ENCODE measurements at regions not wholly inside any gene's neighbourhood (a gene's known extent, or its start where the extent isn't known, plus 50 kb on each side); places are given as distances from the start of the nearest gene placed in this dataset.
"Not testable (repeated sequence)": the region's sequence is repeated elsewhere in the genome, so short reads cannot be mapped to it uniquely, and the experiment has no call there.

GRCh38 chr7:17043012-17043877, 161.5 kb upstream of the AGR3 start:
- Histone ChIP-seq H3K36me3 (no peaks in the 10 kb centered on the region), H3K4me3 (no peak overlapping the region), H3K4me1 (peaks cover 51% of the 10 kb centered on the region), H3K27ac (peak overlapping the region; percentile 33), H3K9me3 (no peaks in the 10 kb centered on the region), H3K27me3 (no peaks in the 10 kb centered on the region)
- DNase-seq = no peak
- no peak for ATAC-seq
- intact Hi-C loops (cut with DNase I) = no loop called here
- TF ChIP-seq, protein P1, sequence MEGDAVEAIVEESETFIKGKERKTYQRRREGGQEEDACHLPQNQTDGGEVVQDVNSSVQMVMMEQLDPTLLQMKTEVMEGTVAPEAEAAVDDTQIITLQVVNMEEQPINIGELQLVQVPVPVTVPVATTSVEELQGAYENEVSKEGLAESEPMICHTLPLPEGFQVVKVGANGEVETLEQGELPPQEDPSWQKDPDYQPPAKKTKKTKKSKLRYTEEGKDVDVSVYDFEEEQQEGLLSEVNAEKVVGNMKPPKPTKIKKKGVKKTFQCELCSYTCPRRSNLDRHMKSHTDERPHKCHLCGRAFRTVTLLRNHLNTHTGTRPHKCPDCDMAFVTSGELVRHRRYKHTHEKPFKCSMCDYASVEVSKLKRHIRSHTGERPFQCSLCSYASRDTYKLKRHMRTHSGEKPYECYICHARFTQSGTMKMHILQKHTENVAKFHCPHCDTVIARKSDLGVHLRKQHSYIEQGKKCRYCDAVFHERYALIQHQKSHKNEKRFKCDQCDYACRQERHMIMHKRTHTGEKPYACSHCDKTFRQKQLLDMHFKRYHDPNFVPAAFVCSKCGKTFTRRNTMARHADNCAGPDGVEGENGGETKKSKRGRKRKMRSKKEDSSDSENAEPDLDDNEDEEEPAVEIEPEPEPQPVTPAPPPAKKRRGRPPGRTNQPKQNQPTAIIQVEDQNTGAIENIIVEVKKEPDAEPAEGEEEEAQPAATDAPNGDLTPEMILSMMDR (IDR thresholded peaks at IDR 0.05) = no peak

DNA sequence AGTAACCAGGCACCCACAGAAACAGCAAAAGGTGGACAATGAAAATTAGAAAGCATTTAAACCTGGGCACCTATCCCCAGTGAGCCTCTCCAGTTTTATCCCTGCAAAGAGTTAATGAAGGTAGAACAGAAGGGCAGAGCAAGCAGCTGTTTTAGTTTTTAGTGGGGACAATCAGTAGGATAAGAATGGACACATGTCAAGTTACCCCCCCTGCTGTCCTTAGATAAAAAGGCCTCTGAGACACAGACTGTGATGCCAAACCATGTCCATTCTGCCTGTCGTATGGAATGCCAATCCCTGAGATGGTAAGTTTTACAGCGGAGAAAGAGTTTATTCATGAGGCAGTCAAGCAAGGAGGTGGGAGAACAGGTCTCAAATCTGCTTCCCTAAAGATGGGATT, 162.6 kb upstream of the AGR3 start:
- DNase-seq = no peak
- peaks cover 41% of the 10 kb centered on the region for H3K4me1 ChIP-seq

GRCh38 chr7:17044861-17045260, 163.1 kb upstream of the AGR3 start:
- no peaks in the 10 kb centered on the region for H3K27me3 ChIP-seq
- DNase-seq (no peak), ATAC-seq (peak; percentile 61)
- H3K4me1 ChIP-seq = peaks cover 36% of the 10 kb centered on the region
- intact Hi-C loops (cut with DNase I) = no loop called here
- no peak overlapping the region for H3K27ac ChIP-seq
- H3K4me3 ChIP-seq = no peak overlapping the region
- H3K9me3 ChIP-seq = no peaks in the 10 kb centered on the region
- TF ChIP-seq, protein P1 (IDR thresholded peaks at IDR 0.05) = no peak
- H3K36me3 ChIP-seq = no peaks in the 10 kb centered on the region

More for the DNA sequence above, 162.6 kb upstream of the AGR3 start:
- Histone ChIP-seq H3K9me3 (no peaks in the 10 kb centered on the region), H3K27me3 (no peaks in the 10 kb centered on the region), H3K4me3 (no peak overlapping the region), H3K27ac (no peak overlapping the region), H3K36me3 (no peaks in the 10 kb centered on the region)
- ATAC-seq = peak; percentile 11
- intact Hi-C loops (cut with DNase I) = no loop called here
- TF ChIP-seq, protein P1 (IDR thresholded peaks at IDR 0.05) = no peak

DNA sequence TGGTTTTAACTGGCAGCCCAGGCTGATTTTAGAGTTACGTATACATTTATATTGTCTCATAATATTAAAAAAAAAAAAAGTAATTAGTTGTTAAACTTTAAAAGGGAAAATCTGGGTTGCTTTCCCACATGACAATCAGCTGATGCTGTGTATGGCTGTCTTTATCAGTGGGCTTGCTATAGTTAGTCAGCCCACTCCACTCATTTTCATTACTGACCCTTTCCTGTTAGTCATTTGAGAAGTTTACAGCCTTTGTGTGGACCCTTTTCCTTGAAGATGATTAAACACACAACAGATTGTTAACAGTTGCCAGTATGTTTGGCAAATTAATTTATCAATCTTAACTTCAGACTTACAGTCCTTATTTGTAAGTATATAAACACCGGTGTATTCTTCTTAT, 164.5 kb upstream of the AGR3 start:
- DNase-seq (no peak), ATAC-seq (no peak)
- H3K9me3 ChIP-seq = no peaks in the 10 kb centered on the region
- H3K27ac ChIP-seq = no peak overlapping the region
- TF ChIP-seq, protein P1 (IDR thresholded peaks at IDR 0.05) = no peak
- peaks cover 23% of the 10 kb centered on the region for H3K4me1 ChIP-seq
- no peaks in the 10 kb centered on the region for H3K36me3 ChIP-seq
- no peak overlapping the region for H3K4me3 ChIP-seq
- no peaks in the 10 kb centered on the region for H3K27me3 ChIP-seq
- intact Hi-C loops (cut with DNase I) = no loop called here

DNA sequence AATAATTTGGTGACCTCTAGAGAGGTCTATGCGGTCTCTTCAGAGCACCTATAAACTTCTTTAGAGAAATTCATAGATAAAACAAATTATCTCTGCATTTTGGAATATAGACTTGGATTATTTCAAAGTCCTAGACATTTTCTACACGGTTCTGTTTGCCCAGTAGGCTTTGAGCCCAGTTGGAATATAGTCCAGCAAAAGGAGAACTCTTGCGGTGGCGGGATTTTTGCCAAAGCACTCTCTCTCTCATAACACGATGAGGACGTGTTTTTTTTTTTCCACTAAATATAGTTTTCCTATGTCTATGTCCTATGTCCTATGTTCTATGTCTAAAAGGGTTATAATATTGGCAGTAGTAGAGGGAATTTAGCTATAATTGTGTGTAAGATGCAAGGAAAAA, 164.9 kb upstream of the AGR3 start:
- TF ChIP-seq, protein P1 (IDR thresholded peaks at IDR 0.05) = no peak
- no peak overlapping the region for H3K27ac ChIP-seq
- DNase-seq (no peak), ATAC-seq (peak; percentile 28)
- intact Hi-C loops (cut with DNase I) = no loop called here
- H3K4me3 ChIP-seq = no peak overlapping the region
- H3K9me3 ChIP-seq = no peaks in the 10 kb centered on the region
- no peaks in the 10 kb centered on the region for H3K27me3 ChIP-seq
- H3K4me1 ChIP-seq = peaks cover 23% of the 10 kb centered on the region
- H3K36me3 ChIP-seq = no peaks in the 10 kb centered on the region

DNA sequence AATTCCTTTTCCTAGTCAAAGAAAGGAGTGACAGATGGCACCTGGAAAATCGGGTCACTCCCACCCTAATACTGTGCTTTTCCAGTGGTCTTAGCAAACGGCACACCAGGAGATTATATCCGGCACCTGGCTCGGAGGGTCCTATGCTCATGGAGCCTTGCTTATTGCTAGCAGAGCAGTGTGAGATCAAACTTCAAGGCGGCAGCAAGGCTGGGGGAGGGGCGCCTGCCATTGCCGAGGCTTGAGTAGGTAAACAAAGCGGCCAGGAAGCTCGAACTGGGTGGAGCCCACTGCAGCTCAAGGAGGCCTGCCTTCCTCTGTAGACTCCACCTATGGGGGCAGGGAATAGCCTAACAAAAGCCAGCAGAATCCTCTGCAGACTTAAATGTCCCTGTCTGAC, 171.4 kb upstream of the AGR3 start:
- not testable (repeated sequence) for ATAC-seq

More for the DNA sequence above, 171.4 kb upstream of the AGR3 start:
- DNase-seq; intact Hi-C loops (cut with DNase I); H3K9me3 ChIP-seq; H3K4me1 ChIP-seq; H3K27ac ChIP-seq; H3K36me3 ChIP-seq; H3K4me3 ChIP-seq; H3K27me3 ChIP-seq: not testable (repeated sequence)
